Gastrocnemius medialis (tissue), 4 donors: ENCODE measurements at regions not wholly inside any gene's neighbourhood (a gene's known extent, or its start where the extent isn't known, plus 50 kb on each side); places are given as distances from the start of the nearest gene placed in this dataset.

Experiments used
- ATAC-seq, 2 donors: fragments of 150-250 bp; one replicate each; pipeline ENCODE4 v1.9.1; 2016
- DNase-seq, 2 donors: peaks; one replicate each; pipeline ENCODE4 v3.0.0-alpha.2; 2019
- H3K27ac ChIP-seq, 4 donors: fragments of 200-600 bp; sonication (generic); 1 replicate in 1 of 4; 2 replicates in 3 of 4; pipeline ENCODE4 v1.5.1; 2016 to 2018; ENCODE audit warnings: mild to moderate bottlenecking in 2 of 4, moderate library complexity in 1 of 4
- H3K27me3 ChIP-seq, 3 donors: fragments of 200-600 bp; sonication (generic) in 2 of 3; 1 replicate in 1 of 3; 2 replicates in 2 of 3; pipeline versions ENCODE4 v1.5.1 to v1.6.0; 2016 to 2019; ENCODE audit warnings: mild to moderate bottlenecking in 1 of 3, moderate library complexity in 1 of 3
- H3K36me3 ChIP-seq, 2 donors: fragments of 200-600 bp; sonication (generic) in 1 of 2; one replicate each; pipeline ENCODE4 v1.5.1; 2017 to 2018
- H3K4me1 ChIP-seq, 2 donors: fragments of 200-600 bp; sonication (generic) in 1 of 2; one replicate each; pipeline ENCODE4 v1.5.1; 2016 to 2017; ENCODE audit warnings: mild to moderate bottlenecking in 2 of 2
- H3K4me3 ChIP-seq, 4 donors: fragments of 200-600 bp; sonication (generic) in 3 of 4; 1 replicate in 1 of 4; 2 replicates in 3 of 4; pipeline ENCODE4 v1.5.1; 2016 to 2019; ENCODE audit warnings: mild to moderate bottlenecking in 2 of 4
- H3K9me3 ChIP-seq, 3 donors: fragments of 200-600 bp; sonication (generic) in 2 of 3; 1 replicate in 1 of 3; 2 replicates in 2 of 3; pipeline ENCODE4 v1.5.1; 2016 to 2019
- CTCF ChIP-seq, 5 experiments: fragments of 450-650 bp in 3 of 5; fragments of 200-600 bp in 2 of 5; sonication (generic) in 2 of 5; IDR thresholded peaks in 4 of 5; conservative IDR thresholded peaks in 1 of 5; 1 replicate in 4 of 5; 2 replicates in 1 of 5; pipeline ENCODE4 v1.5.1; 2016 to 2019; ENCODE audit warnings: antibody characterized with exemption in 5 of 5, mild to moderate bottlenecking in 3 of 5, moderate library complexity in 3 of 5
- POLR2A ChIP-seq, 2 donors: fragments of 450-650 bp; IDR thresholded peaks; one replicate each; pipeline ENCODE4 v1.6.1; 2017; ENCODE audit warnings: antibody characterized with exemption in 2 of 2, mild to moderate bottlenecking in 2 of 2, moderate library complexity in 2 of 2
- in situ Hi-C, 4 donors: fragments of 200-750 bp; cut with MboI; loops; one replicate each; pipeline versions ENCODE4 v1.15.0 to v1.8.0; 2017; ENCODE audit warnings: low sequenced_read_pairs in 4 of 4
- intact Hi-C: fragments of 100-400 bp; cut with DNase I; formaldehyde crosslinking; loops from one replicate; pipeline ENCODE4 v1.15.1; 2023; ENCODE audit warnings: low total_unique reads

DNA sequence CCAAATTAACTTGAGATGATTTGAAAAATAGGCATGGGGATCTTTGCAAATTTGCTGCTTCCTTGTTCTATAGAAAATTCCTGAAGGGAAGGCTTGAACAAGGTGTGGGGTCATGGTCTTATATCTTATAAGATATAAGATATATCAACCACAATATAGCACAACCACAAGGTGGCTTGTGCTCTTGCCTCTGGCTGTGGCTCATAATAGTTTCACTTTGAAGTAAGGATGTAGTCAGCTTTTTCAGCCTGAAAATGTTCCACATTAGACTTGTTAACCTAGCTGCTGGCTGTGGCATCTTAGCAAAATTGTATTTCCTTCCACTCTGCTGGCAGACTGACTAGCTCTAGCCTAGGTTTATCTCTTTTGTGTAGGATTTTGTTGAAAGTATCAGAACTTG lies 169.7 kb downstream of the KLF5 start:
- DNase-seq (no peak), ATAC-seq (no peak)
- TF ChIP-seq CTCF (IDR thresholded peaks at IDR 0.05 in 4 of 5, conservative IDR thresholded peaks at IDR 0.05 in 1 of 5) (no peak), POLR2A (IDR thresholded peaks at IDR 0.05) (no peak)
- Histone ChIP-seq H3K4me3 (no peak overlapping the region), H3K4me1 (no peaks in the 10 kb centered on the region), H3K27ac (no peak overlapping the region), H3K9me3 (no peaks in the 10 kb centered on the region), H3K27me3 (no peaks in the 10 kb centered on the region), H3K36me3 (no peaks in the 10 kb centered on the region)
- intact Hi-C loops, result no loop called here
- in situ Hi-C loops, result no loop called here

DNA sequence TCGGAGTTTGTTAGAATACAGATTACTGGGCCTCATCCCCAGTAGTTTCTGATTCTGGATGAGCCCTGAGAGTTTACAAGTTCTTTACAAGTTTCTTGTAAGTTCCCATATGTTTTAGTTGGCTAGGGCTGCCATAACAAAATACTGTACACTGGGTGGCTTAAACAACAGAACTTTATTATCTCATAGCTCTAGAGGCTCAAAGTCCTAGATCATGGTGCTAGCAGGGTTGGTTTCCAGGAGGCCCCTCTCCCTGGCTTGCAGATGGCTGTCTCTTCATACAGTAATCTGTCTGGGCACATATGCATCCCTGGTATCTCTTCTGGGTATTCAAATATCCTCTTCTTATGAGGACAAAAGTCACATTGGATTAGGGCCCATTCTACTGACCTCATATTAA lies 167.2 kb downstream of the KLF5 start:
- Histone ChIP-seq H3K4me1 (no peaks in the 10 kb centered on the region), H3K36me3 (no peaks in the 10 kb centered on the region), H3K27ac (no peak overlapping the region), H3K9me3 (no peaks in the 10 kb centered on the region), H3K27me3 (no peaks in the 10 kb centered on the region), H3K4me3 (no peak overlapping the region)
- in situ Hi-C loops, result no loop called here
- TF ChIP-seq POLR2A (IDR thresholded peaks at IDR 0.05), result no peak
- no peak for TF ChIP-seq CTCF (IDR thresholded peaks at IDR 0.05 in 4 of 5, conservative IDR thresholded peaks at IDR 0.05 in 1 of 5)
- DNase-seq, result no peak
- intact Hi-C loops, result no loop called here
- ATAC-seq, result no peak

DNA sequence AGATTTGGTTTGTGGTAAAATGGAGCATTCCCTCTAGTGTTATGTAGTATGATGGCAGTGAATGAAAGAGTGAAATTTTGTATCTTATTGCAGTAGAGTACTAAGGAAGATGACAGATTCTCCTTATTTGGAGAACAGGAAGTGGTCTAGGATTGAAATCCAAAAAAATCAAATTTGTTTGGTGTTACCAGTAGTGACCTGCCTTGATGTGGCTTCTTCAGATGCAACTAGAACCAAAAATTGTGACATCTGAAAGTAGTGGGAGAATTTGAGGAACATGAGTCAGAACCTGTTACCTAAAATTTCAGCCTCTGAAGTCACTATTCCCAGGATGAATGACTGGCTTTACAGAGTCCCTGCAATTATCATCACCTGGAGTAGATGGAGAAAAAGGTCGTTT lies 165.9 kb downstream of the KLF5 start:
- in situ Hi-C loops (no loop called here), intact Hi-C loops (no loop called here)
- no peaks in the 10 kb centered on the region for H3K9me3 ChIP-seq

DNA sequence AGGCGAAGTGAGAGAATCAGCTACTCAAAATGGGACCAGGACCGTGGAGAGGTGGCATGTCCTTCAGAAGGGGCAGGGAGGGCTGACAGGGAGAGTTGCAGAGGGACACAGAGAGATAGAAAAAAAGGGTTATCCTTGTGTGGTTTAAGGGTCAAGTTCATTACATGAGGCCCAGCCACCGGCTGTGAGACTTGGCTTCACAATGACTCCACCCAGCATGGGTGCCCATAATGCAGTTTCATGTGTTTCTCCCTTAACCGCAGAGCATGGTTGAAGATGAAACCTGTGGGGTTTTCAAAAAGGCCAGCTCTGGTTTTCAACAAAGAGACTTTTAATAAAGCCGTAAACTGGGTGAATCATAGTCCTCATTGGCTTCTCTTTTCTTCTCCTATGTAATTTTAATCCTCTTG lies 164.6 kb downstream of the KLF5 start:
- H3K36me3 ChIP-seq, result no peaks in the 10 kb centered on the region
- intact Hi-C loops, result no loop called here
- in situ Hi-C loops, result no loop called here
- DNase-seq (no peak), ATAC-seq (no peak)
- no peak overlapping the region for H3K27ac ChIP-seq
- H3K4me1 ChIP-seq, result no peaks in the 10 kb centered on the region
- H3K27me3 ChIP-seq, result no peaks in the 10 kb centered on the region
- no peak overlapping the region for H3K4me3 ChIP-seq
- no peaks in the 10 kb centered on the region for H3K9me3 ChIP-seq
- no peak for TF ChIP-seq POLR2A (IDR thresholded peaks at IDR 0.05)
- no peak for TF ChIP-seq CTCF (IDR thresholded peaks at IDR 0.05 in 4 of 5, conservative IDR thresholded peaks at IDR 0.05 in 1 of 5)

More for the DNA sequence above, 165.9 kb downstream of the KLF5 start:
- H3K4me3 ChIP-seq, result no peak overlapping the region
- no peak for TF ChIP-seq POLR2A (IDR thresholded peaks at IDR 0.05)
- TF ChIP-seq CTCF (IDR thresholded peaks at IDR 0.05 in 4 of 5, conservative IDR thresholded peaks at IDR 0.05 in 1 of 5), result no peak
- no peak for ATAC-seq
- H3K27me3 ChIP-seq, result no peaks in the 10 kb centered on the region
- H3K36me3 ChIP-seq, result no peaks in the 10 kb centered on the region
- H3K4me1 ChIP-seq, result no peaks in the 10 kb centered on the region
- no peak overlapping the region for H3K27ac ChIP-seq
- no peak for DNase-seq

DNA sequence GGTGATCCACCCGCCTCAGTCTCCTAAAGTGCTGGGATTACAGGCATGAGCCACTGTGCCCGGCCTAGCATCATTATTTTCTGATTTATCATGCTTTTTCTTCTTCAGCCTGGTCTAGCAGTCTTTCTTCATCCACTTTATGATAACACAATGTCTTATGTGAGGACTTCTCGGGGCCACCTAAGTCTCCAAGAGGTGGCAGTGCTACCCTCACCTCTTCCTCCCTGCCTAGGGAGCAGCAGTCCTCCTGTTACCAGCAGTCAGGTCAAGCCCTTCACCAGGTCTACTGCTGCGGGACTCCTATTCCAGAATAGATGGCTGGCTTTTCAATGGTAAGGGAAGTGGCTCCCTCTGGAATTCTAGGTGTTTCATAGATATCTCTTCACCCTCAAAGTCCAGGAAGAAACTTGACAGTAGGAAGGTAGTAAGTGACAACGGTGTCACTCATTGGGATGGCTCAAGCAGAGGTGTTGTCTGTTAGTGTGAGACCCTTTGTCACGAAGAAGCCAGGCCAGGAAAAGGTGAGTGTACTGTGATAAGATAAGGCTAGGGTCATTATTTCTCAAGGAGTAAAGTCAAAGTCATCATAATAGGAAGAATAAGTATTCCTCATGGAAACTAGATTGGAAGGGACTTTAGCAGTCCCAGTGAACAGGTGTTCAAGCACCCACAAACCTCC lies 164.0 kb downstream of the KLF5 start:
- Histone ChIP-seq H3K27ac (no peak overlapping the region), H3K4me3 (no peak overlapping the region), H3K9me3 (no peaks in the 10 kb centered on the region), H3K4me1 (no peaks in the 10 kb centered on the region), H3K36me3 (no peaks in the 10 kb centered on the region), H3K27me3 (no peaks in the 10 kb centered on the region)
- ATAC-seq (no peak), DNase-seq (no peak)
- intact Hi-C loops (no loop called here), in situ Hi-C loops (no loop called here)
- TF ChIP-seq POLR2A (IDR thresholded peaks at IDR 0.05) (no peak), CTCF (IDR thresholded peaks at IDR 0.05 in 4 of 5, conservative IDR thresholded peaks at IDR 0.05 in 1 of 5) (no peak)
